HG03039 (cell line): ENCODE measurements at regions not wholly inside any gene's neighbourhood (a gene's known extent, or its start where the extent isn't known, plus 50 kb on each side); places are given as distances from the start of the nearest gene placed in this dataset.

Experiments used
- ATAC-seq: cut with Tn5 transposase; IDR thresholded peaks from one replicate; pipeline ENCODE4 v1.9.1; 2021; ENCODE audit warnings: mild to moderate bottlenecking, moderate library complexity; ENCODE audit not compliant: unreplicated experiment

- ATAC-seq: no peak
These were observed 58.3 kb upstream of the STXBP6 start for GRCh38 chr14:25108291-25108690.

DNA sequence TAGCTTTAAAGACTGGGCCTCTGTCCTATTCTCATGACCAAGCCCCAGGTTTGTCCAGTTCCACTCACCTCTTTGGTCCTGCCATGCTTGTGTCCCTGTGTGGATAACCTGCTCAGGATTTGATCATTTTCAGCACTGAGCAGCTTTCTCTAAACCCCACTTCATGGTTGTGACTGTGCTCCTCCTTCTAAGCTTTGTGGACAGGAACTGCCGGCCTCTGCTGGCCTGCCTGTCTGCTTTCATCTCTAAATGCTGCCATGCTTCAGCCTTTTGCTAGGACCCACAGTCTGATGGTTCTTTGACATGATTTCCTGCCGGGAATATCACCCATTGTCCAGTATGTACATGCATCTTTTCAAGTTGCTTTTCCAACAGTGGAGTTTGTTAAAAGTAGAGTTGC lies 53.9 kb upstream of the STXBP6 start:
- ATAC-seq: no peak

DNA sequence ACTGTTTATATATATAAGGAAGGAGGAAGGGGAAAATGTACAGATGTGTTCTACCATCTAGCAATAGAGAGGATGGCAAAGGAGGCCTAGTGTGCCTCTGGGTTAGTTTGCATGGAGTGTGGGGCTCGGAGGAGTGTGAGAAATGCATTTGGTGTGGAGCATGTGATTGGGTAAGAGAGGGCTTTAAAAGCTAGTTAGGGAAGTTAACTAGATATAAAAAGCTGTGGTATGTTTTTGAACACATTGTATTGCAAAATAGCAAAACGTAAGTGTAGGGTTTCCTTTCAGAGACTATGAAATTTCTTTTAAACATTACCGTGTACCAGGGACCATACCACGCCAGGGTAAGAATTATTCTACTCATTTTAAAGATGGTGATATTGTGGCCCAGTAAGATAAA lies 53.3 kb upstream of the STXBP6 start:
- ATAC-seq: no peak

DNA sequence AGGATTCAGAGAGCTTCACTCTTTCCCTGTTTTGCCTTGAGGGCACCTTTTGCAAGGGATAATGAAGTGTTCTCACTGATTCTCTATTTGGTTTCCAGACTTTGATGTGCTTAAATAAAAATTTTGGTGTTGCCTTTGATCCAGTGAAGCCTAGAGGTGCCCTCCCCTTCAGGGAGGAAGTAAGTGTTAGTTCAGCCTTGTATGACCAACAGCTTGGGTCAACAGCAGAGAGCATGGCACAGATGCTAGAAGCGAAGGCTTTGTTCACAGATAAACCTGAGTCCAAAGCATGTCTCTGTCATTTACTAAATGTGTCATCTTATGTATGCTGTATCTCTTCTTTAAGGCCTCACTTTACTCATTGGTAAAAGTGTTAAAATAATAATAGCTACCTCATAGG lies 52.8 kb upstream of the STXBP6 start:
- no peak for ATAC-seq

DNA sequence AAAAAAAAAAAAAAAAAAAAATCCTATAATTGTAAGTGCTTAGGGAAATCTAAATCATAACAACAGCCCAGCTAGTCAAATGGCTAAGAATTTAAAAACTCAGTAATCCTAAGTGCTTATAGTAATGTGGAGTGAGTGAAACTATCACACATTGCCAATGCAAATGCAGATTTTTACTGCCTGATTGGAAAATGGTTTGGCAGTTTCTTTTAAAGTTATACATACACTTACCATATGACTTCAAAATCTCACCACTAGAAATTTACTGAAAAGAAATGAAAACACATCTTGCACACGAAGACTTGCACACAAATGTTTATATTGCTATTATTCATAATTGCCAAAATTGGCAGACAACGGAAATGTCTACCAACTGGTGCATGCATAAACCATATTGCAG lies 51.3 kb upstream of the STXBP6 start:
- ATAC-seq: no peak
